ENCODE measurements at regions not wholly inside any gene's neighbourhood (a gene's known extent, or its start where the extent isn't known, plus 50 kb on each side); places are given as distances from the start of the nearest gene placed in this dataset.

GRCh38 chr14:42378274-42378673 lies 771.6 kb downstream of the LRFN5 start:
- no peaks in the 10 kb centered on the region for H3K27me3 ChIP-seq (ENCODE audit: control insufficient read depth, insufficient read depth, low read length)
- no peaks in the 10 kb centered on the region for H3K4me1 ChIP-seq (ENCODE audit: control insufficient read depth in 2 of 3, insufficient read depth in 2 of 3, low read depth in 1 of 3, low read length in 3 of 3)
- no peaks in the 10 kb centered on the region for H3K9me3 ChIP-seq (ENCODE audit: control insufficient read depth in 2 of 3, insufficient read depth in 1 of 3, low read length in 3 of 3)
- intact Hi-C loops (cut with DNase I): no loop called here
- H3K36me3 ChIP-seq (ENCODE audit: control insufficient read depth in 2 of 3, insufficient read depth in 3 of 3, low read length in 3 of 3): no peaks in the 10 kb centered on the region
- FAIRE-seq (no peak), DNase-seq (no peak)
- no peak overlapping the region for H3K27ac ChIP-seq (ENCODE audit: low read depth in 2 of 2, low read length in 2 of 2)
- H3K9ac ChIP-seq (ENCODE audit: low read length in 3 of 3): no peak overlapping the region
- TF ChIP-seq CTCF (IDR thresholded peaks at IDR 0.05; ENCODE audit: borderline replicate concordance, extremely low read depth, insufficient read depth): no peak
- H3K4me3 ChIP-seq (ENCODE audit: low read length in 3 of 3): no peak overlapping the region

GRCh38 chr14:42374332-42374731 lies 767.7 kb downstream of the LRFN5 start:
- no peak overlapping the region for H3K27ac ChIP-seq (ENCODE audit: low read depth in 2 of 2, low read length in 2 of 2)
- H3K36me3 ChIP-seq (ENCODE audit: control insufficient read depth in 2 of 3, insufficient read depth in 3 of 3, low read length in 3 of 3): no peaks in the 10 kb centered on the region
- no peak for TF ChIP-seq CTCF (IDR thresholded peaks at IDR 0.05; ENCODE audit: borderline replicate concordance, extremely low read depth, insufficient read depth)
- H3K9ac ChIP-seq (ENCODE audit: low read length in 3 of 3): no peak overlapping the region
- DNase-seq: no peak
- intact Hi-C loops (cut with DNase I): no loop called here
- no peak for FAIRE-seq
- no peak overlapping the region for H3K4me3 ChIP-seq (ENCODE audit: low read length in 3 of 3)
- no peaks in the 10 kb centered on the region for H3K27me3 ChIP-seq (ENCODE audit: control insufficient read depth, insufficient read depth, low read length)
- no peaks in the 10 kb centered on the region for H3K9me3 ChIP-seq (ENCODE audit: control insufficient read depth in 2 of 3, insufficient read depth in 1 of 3, low read length in 3 of 3)
- H3K4me1 ChIP-seq (ENCODE audit: control insufficient read depth in 2 of 3, insufficient read depth in 2 of 3, low read depth in 1 of 3, low read length in 3 of 3): no peaks in the 10 kb centered on the region

GRCh38 chr14:42370056-42370455 lies 763.4 kb downstream of the LRFN5 start:
- Histone ChIP-seq H3K4me3 (ENCODE audit: low read length in 3 of 3) (no peak overlapping the region), H3K9ac (ENCODE audit: low read length in 3 of 3) (no peak overlapping the region), H3K36me3 (ENCODE audit: control insufficient read depth in 2 of 3, insufficient read depth in 3 of 3, low read length in 3 of 3) (no peaks in the 10 kb centered on the region), H3K27ac (ENCODE audit: low read depth in 2 of 2, low read length in 2 of 2) (no peak overlapping the region), H3K9me3 (ENCODE audit: control insufficient read depth in 2 of 3, insufficient read depth in 1 of 3, low read length in 3 of 3) (no peaks in the 10 kb centered on the region), H3K27me3 (ENCODE audit: control insufficient read depth, insufficient read depth, low read length) (no peaks in the 10 kb centered on the region), H3K4me1 (ENCODE audit: control insufficient read depth in 2 of 3, insufficient read depth in 2 of 3, low read depth in 1 of 3, low read length in 3 of 3) (no peaks in the 10 kb centered on the region)
- DNase-seq (no peak), FAIRE-seq (no peak)
- intact Hi-C loops (cut with DNase I): no loop called here
- TF ChIP-seq CTCF (IDR thresholded peaks at IDR 0.05; ENCODE audit: borderline replicate concordance, extremely low read depth, insufficient read depth): no peak

GRCh38 chr14:42368234-42368633 lies 761.6 kb downstream of the LRFN5 start:
- no peak for TF ChIP-seq CTCF (IDR thresholded peaks at IDR 0.05; ENCODE audit: borderline replicate concordance, extremely low read depth, insufficient read depth)
- Histone ChIP-seq H3K27me3 (ENCODE audit: control insufficient read depth, insufficient read depth, low read length) (no peaks in the 10 kb centered on the region), H3K27ac (ENCODE audit: low read depth in 2 of 2, low read length in 2 of 2) (no peak overlapping the region), H3K36me3 (ENCODE audit: control insufficient read depth in 2 of 3, insufficient read depth in 3 of 3, low read length in 3 of 3) (no peaks in the 10 kb centered on the region), H3K4me3 (ENCODE audit: low read length in 3 of 3) (no peak overlapping the region), H3K4me1 (ENCODE audit: control insufficient read depth in 2 of 3, insufficient read depth in 2 of 3, low read depth in 1 of 3, low read length in 3 of 3) (no peaks in the 10 kb centered on the region), H3K9ac (ENCODE audit: low read length in 3 of 3) (no peak overlapping the region), H3K9me3 (ENCODE audit: control insufficient read depth in 2 of 3, insufficient read depth in 1 of 3, low read length in 3 of 3) (no peaks in the 10 kb centered on the region)
- intact Hi-C loops (cut with DNase I): no loop called here
- DNase-seq: no peak
- FAIRE-seq: no peak

Data from kidney (tissue), 13 donors.